HG03558 (cell line): ENCODE measurements at regions not wholly inside any gene's neighbourhood (a gene's known extent, or its start where the extent isn't known, plus 50 kb on each side); places are given as distances from the start of the nearest gene placed in this dataset.
"Not testable (repeated sequence)": the region's sequence is repeated elsewhere in the genome, so short reads cannot be mapped to it uniquely, and the experiment has no call there.

ENCODE experiments used
- ATAC-seq: cut with Tn5 transposase; IDR thresholded peaks from one replicate; pipeline ENCODE4 v1.9.1; 2021; ENCODE audit warnings: moderate number of reproducible peaks; ENCODE audit not compliant: unreplicated experiment; ENCODE audit errors: extremely low read depth

- ATAC-seq = no peak
Measured at GRCh38 chr1:177442584-177442983, 271.8 kb downstream of the BRINP2 start.

GRCh38 chr1:177441281-177441680, 270.5 kb downstream of the BRINP2 start:
- ATAC-seq = no peak

- no peak for ATAC-seq
Measured at GRCh38 chr1:177440821-177441220, 270.1 kb downstream of the BRINP2 start.

GRCh38 chr1:177439301-177439700, 268.5 kb downstream of the BRINP2 start:
- no peak for ATAC-seq

GRCh38 chr1:177435364-177435763, 264.6 kb downstream of the BRINP2 start:
- ATAC-seq = no peak

GRCh38 chr1:177432897-177433296, 262.1 kb downstream of the BRINP2 start:
- no peak for ATAC-seq

- no peak for ATAC-seq
Measured at GRCh38 chr1:177431123-177431522, 260.4 kb downstream of the BRINP2 start.

GRCh38 chr1:177429234-177429633, 258.5 kb downstream of the BRINP2 start:
- no peak for ATAC-seq

GRCh38 chr1:177427811-177428210, 257.1 kb downstream of the BRINP2 start:
- no peak for ATAC-seq

GRCh38 chr1:177426497-177426896, 255.7 kb downstream of the BRINP2 start:
- no peak for ATAC-seq

GRCh38 chr1:177425199-177425598, 254.4 kb downstream of the BRINP2 start:
- no peak for ATAC-seq

GRCh38 chr1:177424744-177425143, 254.0 kb downstream of the BRINP2 start:
- no peak for ATAC-seq

GRCh38 chr1:177423090-177423489, 252.3 kb downstream of the BRINP2 start:
- ATAC-seq = no peak

- no peak for ATAC-seq
Measured at GRCh38 chr1:177413982-177414596, 243.3 kb downstream of the BRINP2 start.

GRCh38 chr1:177411381-177411780, 240.6 kb downstream of the BRINP2 start:
- ATAC-seq = no peak

GRCh38 chr1:177410179-177410766, 239.5 kb downstream of the BRINP2 start:
- ATAC-seq = no peak

GRCh38 chr1:177406323-177406722, 235.6 kb downstream of the BRINP2 start:
- ATAC-seq = not testable (repeated sequence)

GRCh38 chr1:177392336-177392735, 221.6 kb downstream of the BRINP2 start:
- ATAC-seq = no peak

- ATAC-seq = no peak
Measured at GRCh38 chr1:177385760-177386698, 215.3 kb downstream of the BRINP2 start.

GRCh38 chr1:177384461-177384860, 213.7 kb downstream of the BRINP2 start:
- no peak for ATAC-seq

- no peak for ATAC-seq
Measured at GRCh38 chr1:177383715-177384114, 213.0 kb downstream of the BRINP2 start.
